ENCODE measurements at regions not wholly inside any gene's neighbourhood (a gene's known extent, or its start where the extent isn't known, plus 50 kb on each side); places are given as distances from the start of the nearest gene placed in this dataset.

DNA sequence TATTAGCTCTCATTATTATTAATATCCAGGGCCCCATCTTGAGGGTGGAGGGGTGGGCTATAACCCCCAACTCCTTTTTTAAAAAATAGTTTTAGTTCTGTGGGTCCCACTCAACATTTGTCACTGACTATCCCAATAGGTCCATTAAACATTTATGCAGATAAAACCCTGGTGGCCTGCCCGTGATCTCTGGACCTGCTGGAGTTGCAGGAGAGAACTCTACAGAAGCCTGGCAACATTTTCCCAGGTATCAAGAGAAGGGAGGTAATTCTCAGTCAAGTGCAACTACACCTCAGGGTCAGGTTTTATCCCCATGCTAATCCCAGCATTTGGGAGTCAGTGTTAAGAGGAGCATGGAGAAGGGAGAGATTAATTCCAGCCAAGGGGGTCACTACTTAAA lies 264.4 kb upstream of the PROK2 start:
- peaks cover 2% of the 10 kb centered on the region for H3K36me3 Mint-ChIP-seq (ENCODE audit: insufficient read depth)
- H3K4me3 Mint-ChIP-seq = no peak overlapping the region
- no peaks in the 10 kb centered on the region for H3K9me3 Mint-ChIP-seq
- ATAC-seq (replicated peaks; ENCODE audit: extremely low read depth, poor library complexity, severe bottlenecking) = no peak
- no peak overlapping the region for H3K27ac Mint-ChIP-seq (ENCODE audit: low read depth)
- DNase-seq (ENCODE audit: low spot score in 2 of 2) = no peak
- no peaks in the 10 kb centered on the region for H3K4me1 Mint-ChIP-seq
- no peaks in the 10 kb centered on the region for H3K27me3 Mint-ChIP-seq

DNA sequence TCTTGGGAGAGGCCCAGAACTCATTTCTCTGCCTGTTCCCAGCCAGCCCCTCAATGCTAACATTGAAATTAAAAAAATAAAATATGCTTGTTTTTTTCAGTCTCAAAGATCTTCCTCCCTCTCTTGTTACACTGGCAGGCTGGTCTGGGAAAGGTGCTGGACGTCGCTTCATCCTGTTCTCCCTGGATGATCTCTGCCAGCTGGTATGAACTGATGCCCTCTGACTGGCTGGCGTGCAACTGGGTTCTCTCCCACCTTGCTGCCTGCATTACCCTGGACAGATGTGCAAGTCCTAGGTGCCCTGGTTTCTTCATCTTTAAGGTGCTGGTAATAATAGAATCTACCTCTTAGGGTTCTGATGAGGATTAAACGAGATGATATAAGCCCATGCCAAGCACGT lies 263.9 kb upstream of the PROK2 start:
- Mint-ChIP-seq H3K4me3 (no peak overlapping the region), H3K4me1 (no peaks in the 10 kb centered on the region), H3K27me3 (no peaks in the 10 kb centered on the region), H3K9me3 (no peaks in the 10 kb centered on the region), H3K36me3 (ENCODE audit: insufficient read depth) (peaks cover 2% of the 10 kb centered on the region), H3K27ac (ENCODE audit: low read depth) (no peak overlapping the region)
- no peak for DNase-seq (ENCODE audit: low spot score in 2 of 2)
- no peak for ATAC-seq (replicated peaks; ENCODE audit: extremely low read depth, poor library complexity, severe bottlenecking)

DNA sequence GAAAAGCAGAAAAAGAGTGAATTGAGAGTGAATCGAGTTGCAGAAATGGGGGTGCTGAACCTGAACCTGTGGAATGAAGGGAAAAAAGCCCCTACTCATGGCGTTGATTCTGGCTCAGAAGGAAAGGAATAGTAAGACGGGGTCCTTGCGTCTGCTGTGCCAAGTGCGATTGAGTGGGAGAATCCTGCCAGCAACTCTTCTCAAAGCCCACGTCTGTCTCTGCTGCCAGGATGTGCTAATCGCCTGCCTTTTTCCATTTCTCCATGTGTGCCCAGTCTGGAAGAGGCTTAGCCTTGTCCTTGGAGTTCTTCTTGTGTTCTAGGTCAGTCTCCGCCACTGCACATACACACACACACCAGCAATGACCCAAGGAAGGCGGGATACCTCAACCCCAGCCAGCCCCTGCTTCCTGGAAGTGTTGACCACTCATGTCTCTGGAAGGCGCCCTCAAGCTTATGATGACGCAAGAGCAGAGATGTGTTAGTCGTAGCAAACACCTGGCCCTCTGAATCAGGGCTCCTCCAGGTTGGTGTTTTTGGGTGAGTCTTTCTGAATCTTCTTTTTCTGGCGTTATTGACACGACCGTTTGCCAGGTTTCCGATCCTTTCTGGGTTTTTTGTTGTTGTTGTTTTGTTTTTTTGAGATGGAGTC lies 262.4 kb upstream of the PROK2 start:
- Mint-ChIP-seq H3K27ac (ENCODE audit: low read depth) (no peak overlapping the region), H3K36me3 (ENCODE audit: insufficient read depth) (no peaks in the 10 kb centered on the region), H3K9me3 (no peaks in the 10 kb centered on the region), H3K4me3 (no peak overlapping the region), H3K27me3 (peaks cover 3% of the 10 kb centered on the region), H3K4me1 (no peaks in the 10 kb centered on the region)
- no peak for DNase-seq (ENCODE audit: low spot score in 2 of 2)
- no peak for ATAC-seq (replicated peaks; ENCODE audit: extremely low read depth, poor library complexity, severe bottlenecking)

DNA sequence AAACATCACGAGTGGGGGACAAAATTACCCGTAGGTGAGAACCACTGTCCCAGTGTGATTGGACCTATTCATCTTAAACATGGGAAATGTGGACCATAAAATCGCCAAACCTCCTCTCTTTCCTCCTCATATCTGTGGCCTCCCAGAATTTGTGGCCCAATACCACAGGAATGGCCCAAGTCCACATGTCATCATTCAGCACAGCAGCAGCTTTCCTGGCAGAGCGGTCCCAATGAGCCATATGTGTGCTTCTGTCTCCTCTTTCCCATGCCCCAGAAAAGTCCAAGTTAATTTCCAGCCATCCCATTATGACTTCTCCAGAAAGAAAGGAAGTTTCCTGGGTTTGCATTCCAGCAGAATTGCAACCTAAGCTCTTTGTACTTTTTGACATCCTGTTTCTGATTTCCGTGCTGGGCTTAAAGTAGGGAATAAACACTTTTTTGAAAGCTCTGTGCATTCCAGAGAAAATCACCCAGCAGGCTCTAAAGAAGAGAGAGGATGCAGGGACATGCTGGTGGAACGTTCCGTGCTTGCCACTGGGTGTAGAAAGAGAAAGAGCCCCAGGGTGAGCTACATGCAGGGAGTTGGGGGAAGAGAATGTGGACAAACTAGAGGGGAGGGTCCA lies 259.4 kb upstream of the PROK2 start:
- no peak overlapping the region for H3K27ac Mint-ChIP-seq (ENCODE audit: low read depth)
- no peak for ATAC-seq (replicated peaks; ENCODE audit: extremely low read depth, poor library complexity, severe bottlenecking)
- H3K4me3 Mint-ChIP-seq = no peak overlapping the region
- H3K27me3 Mint-ChIP-seq = peaks cover 33% of the 10 kb centered on the region
- no peaks in the 10 kb centered on the region for H3K4me1 Mint-ChIP-seq
- no peaks in the 10 kb centered on the region for H3K9me3 Mint-ChIP-seq
- H3K36me3 Mint-ChIP-seq (ENCODE audit: insufficient read depth) = no peaks in the 10 kb centered on the region
- no peak for DNase-seq (ENCODE audit: low spot score in 2 of 2)

DNA sequence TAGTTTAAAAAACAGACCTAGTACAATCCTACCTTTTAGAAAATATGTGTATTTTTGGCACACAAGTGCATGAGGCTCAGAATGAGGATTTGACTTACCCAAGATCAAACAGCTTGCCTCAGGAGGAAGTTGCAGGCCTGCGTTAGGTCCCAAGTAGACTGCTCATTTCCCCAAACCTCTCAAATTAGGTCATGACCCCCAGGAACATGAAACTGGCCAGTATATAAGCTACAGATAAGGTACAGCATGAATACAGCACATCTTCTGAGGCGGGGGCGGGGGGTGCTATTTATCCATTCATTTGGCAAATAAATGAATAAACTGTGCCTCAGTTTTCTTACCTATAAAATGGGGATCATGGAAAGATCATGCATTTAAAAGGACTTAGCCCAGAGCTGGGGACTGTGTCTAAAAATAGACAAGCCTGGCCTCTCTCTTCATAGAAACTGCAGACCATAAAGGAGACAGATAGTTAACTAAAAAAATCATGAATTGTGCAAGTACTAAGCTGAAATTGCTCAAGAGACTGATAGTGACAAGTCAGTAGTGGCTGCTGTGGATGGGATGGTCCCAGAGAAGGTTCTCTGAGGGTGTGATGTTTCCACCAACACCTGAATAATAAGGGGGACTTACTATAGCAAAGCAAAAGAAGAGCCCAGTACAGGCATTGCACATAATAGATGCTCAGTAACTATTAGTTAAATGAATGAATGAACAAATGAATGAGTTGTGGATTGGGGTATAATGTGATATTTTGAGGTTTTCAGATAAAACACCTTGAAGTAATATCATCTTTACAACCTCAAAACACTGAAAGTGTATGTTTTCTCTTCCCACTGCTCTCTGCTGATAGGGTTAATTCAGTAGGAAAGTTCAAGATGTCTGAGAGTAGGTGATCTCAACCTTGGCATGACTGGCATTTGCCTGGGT lies 258.5 kb upstream of the PROK2 start:
- Mint-ChIP-seq H3K4me1 (no peaks in the 10 kb centered on the region), H3K27me3 (peaks cover 40% of the 10 kb centered on the region)
- no peak for ATAC-seq (replicated peaks; ENCODE audit: extremely low read depth, poor library complexity, severe bottlenecking)

DNA sequence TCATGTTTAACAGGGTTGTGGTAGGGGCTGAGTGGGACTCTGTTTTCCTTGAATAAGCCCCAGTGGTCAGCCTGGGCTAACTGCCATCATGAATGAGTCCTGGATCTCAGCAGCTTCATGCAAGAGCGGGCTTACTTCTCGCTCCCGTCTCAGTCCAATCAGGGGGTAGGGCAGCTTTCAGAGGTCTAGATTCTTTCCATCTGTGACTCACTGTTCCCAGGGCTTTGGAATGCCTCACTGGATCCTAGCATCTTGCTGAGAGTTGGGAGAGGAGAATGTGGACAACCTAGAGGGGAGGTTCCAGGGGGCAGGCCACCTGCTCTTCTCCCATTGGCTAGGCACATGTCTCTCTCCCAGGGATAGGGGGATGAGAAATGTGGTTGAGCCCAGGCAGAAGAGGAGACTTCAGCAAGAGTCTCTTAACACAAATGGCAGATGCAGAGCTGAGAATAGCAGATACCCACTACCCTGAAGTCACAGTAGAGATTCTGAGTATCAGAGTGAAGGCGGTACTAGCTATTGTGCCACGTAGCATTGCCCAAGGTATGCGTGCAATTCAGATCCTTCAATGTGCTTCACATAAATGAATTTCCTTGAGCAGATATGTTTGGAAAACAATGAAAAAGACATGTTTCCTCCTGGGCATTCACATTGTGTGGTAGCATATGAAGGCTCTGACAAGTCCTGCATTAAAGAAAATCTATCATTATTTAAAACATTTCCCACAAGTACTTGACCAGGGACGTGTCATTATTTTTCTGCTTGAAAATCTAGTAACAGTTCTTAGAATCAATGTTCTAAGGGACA lies 257.7 kb upstream of the PROK2 start:
- H3K9me3 Mint-ChIP-seq = peaks cover 2% of the 10 kb centered on the region
- no peaks in the 10 kb centered on the region for H3K36me3 Mint-ChIP-seq (ENCODE audit: insufficient read depth)
- ATAC-seq (replicated peaks; ENCODE audit: extremely low read depth, poor library complexity, severe bottlenecking) (no peak), DNase-seq (ENCODE audit: low spot score in 2 of 2) (no peak)
- H3K27me3 Mint-ChIP-seq = peaks cover 49% of the 10 kb centered on the region
- no peaks in the 10 kb centered on the region for H3K4me1 Mint-ChIP-seq
- H3K4me3 Mint-ChIP-seq = no peak overlapping the region
- no peak overlapping the region for H3K27ac Mint-ChIP-seq (ENCODE audit: low read depth)

More for the DNA sequence above, 258.5 kb upstream of the PROK2 start:
- Mint-ChIP-seq H3K27ac (ENCODE audit: low read depth) (no peak overlapping the region), H3K9me3 (no peaks in the 10 kb centered on the region), H3K36me3 (ENCODE audit: insufficient read depth) (no peaks in the 10 kb centered on the region), H3K4me3 (no peak overlapping the region)
- DNase-seq (ENCODE audit: low spot score in 2 of 2) = no peak

DNA sequence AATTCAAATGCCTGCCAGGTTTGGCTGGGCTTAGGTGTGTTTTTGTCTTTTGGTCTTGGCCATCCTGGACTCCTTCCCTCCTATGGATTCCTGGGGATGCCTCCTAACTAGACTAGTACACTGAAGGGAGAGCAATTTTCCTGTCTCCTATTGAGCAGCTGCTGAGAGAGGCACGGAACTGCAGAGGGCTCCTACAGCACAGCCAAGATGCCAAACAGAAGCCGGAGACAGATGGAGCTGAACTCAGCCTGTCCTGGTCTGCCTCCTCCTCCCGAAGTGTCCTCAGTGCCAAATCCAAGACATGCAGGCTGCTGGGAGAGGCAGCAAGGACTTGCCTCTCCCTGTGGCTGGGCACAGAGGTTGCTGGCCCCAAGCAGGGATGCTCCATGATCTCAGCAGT lies 256.6 kb upstream of the PROK2 start:
- DNase-seq (ENCODE audit: low spot score in 2 of 2) (no peak), ATAC-seq (replicated peaks; ENCODE audit: extremely low read depth, poor library complexity, severe bottlenecking) (no peak)
- peaks cover 56% of the 10 kb centered on the region for H3K27me3 Mint-ChIP-seq
- no peak overlapping the region for H3K27ac Mint-ChIP-seq (ENCODE audit: low read depth)
- H3K9me3 Mint-ChIP-seq = peaks cover 6% of the 10 kb centered on the region
- no peaks in the 10 kb centered on the region for H3K36me3 Mint-ChIP-seq (ENCODE audit: insufficient read depth)
- H3K4me3 Mint-ChIP-seq = no peak overlapping the region
- no peaks in the 10 kb centered on the region for H3K4me1 Mint-ChIP-seq

DNA sequence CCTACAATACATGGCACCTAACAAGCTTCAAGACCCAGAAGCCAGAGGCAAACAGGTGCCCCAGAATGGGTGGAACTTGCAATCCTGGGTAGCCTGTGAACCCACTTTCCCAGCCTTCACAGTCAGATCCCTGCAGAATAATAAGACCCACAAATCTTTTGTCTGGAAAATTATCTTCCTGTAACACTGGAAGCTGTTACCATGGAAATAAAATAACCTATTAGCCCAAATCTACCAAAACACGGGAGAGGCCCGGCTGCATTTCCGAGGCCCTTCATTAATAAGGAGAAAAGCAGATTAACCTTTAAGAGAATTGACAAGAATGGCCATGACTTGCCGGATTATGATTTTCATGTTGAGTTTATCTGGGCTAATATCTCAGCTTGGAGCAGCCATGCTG lies 256.1 kb upstream of the PROK2 start:
- H3K36me3 Mint-ChIP-seq (ENCODE audit: insufficient read depth) = no peaks in the 10 kb centered on the region

DNA sequence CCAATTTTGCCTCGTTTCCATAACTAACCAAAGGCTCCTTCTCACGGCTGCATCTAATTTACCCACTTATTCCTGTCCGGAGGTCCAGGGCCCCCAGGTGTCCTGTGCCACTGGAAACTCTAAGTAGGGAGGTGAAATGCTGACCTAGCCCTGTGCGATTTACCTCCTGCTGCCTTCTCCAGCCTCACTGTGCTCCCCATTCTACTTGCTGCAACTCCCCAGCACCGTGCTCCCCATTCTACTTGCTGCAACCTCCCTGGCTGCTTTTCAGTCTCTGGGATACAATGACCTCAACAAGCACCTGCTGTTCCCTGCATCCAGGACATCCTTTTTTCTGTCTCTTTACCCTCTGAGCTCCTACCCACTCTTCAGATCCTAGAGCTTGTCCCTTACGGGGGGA lies 254.7 kb upstream of the PROK2 start:
- no peak for DNase-seq (ENCODE audit: low spot score in 2 of 2)
- ATAC-seq (replicated peaks; ENCODE audit: extremely low read depth, poor library complexity, severe bottlenecking) = no peak
- H3K4me3 Mint-ChIP-seq = no peak overlapping the region
- H3K4me1 Mint-ChIP-seq = no peaks in the 10 kb centered on the region
- no peaks in the 10 kb centered on the region for H3K36me3 Mint-ChIP-seq (ENCODE audit: insufficient read depth)
- no peak overlapping the region for H3K27ac Mint-ChIP-seq (ENCODE audit: low read depth)
- peaks cover 6% of the 10 kb centered on the region for H3K9me3 Mint-ChIP-seq
- peaks cover 67% of the 10 kb centered on the region for H3K27me3 Mint-ChIP-seq

More for the DNA sequence above, 256.1 kb upstream of the PROK2 start:
- Mint-ChIP-seq H3K4me1 (no peaks in the 10 kb centered on the region), H3K4me3 (no peak overlapping the region), H3K27me3 (peaks cover 56% of the 10 kb centered on the region), H3K9me3 (peaks cover 6% of the 10 kb centered on the region), H3K27ac (ENCODE audit: low read depth) (no peak overlapping the region)
- ATAC-seq (replicated peaks; ENCODE audit: extremely low read depth, poor library complexity, severe bottlenecking) = no peak
- no peak for DNase-seq (ENCODE audit: low spot score in 2 of 2)

DNA sequence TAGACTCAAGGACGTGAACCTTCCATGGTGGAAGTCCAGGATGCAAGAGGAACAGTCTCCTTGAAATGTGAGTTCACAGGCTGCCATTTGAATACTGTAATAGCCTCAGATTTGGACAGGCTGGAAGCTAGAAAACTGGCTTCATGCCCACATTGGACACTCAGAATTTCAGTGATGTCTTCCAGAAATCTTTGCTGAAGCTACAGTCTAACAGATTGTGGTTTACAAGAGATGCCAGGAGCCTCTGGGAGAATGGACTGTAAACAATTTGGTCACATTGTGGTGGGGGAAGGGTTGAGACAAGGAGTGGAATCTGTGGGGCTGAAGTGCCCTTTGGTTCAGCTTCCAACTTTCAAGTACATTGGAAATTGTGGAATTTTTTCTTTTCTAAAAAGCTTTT lies 252.0 kb upstream of the PROK2 start:
- no peak for DNase-seq (ENCODE audit: low spot score in 2 of 2)
- Mint-ChIP-seq H3K36me3 (ENCODE audit: insufficient read depth) (no peaks in the 10 kb centered on the region), H3K27me3 (peaks cover 69% of the 10 kb centered on the region), H3K4me3 (no peak overlapping the region), H3K27ac (ENCODE audit: low read depth) (no peak overlapping the region), H3K9me3 (peaks cover 6% of the 10 kb centered on the region), H3K4me1 (no peaks in the 10 kb centered on the region)
- no peak for ATAC-seq (replicated peaks; ENCODE audit: extremely low read depth, poor library complexity, severe bottlenecking)

DNA sequence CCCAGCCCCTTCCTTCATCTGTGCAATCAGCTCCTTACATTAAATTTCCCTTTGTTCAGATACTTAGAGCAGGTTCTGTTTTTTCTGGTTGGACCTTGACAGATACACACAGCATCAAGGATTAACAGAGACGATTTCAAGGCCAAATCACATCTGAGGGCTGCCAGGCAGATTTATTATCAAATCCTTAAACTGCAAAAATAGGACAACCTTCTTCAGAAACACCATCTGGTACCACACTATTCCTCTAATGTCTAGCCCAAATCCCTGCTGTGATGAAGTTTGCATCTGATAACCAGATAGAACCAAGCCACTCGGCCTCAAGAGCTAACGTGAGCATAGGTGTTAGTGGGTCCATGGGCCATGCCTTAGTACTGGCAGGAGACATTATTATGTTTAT lies 250.7 kb upstream of the PROK2 start:
- H3K9me3 Mint-ChIP-seq = peaks cover 6% of the 10 kb centered on the region
- DNase-seq (ENCODE audit: low spot score in 2 of 2) = no peak
- H3K27ac Mint-ChIP-seq (ENCODE audit: low read depth) = no peak overlapping the region
- no peaks in the 10 kb centered on the region for H3K36me3 Mint-ChIP-seq (ENCODE audit: insufficient read depth)
- peaks cover 56% of the 10 kb centered on the region for H3K27me3 Mint-ChIP-seq
- no peak overlapping the region for H3K4me3 Mint-ChIP-seq
- no peaks in the 10 kb centered on the region for H3K4me1 Mint-ChIP-seq
- ATAC-seq (replicated peaks; ENCODE audit: extremely low read depth, poor library complexity, severe bottlenecking) = no peak

DNA sequence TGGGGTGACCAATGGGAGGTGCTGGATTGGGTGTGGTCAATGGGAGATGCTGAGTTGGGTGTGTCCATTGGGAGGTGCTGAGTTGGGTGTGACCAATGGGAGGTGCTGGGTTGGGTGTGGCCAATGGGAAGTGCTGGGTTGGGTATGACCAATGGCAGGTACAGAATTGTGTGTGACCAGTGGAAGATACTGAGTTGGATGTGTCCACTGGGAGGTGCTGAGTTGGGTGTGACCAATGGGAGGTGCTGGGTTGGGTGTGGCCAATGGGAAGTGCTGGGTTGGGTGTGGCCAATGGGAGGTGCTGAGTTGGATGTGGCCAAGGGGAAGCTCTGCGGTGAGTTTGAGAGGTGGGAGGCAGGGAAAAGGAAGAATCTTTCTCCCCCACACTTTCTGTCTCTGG lies 250.0 kb upstream of the PROK2 start:
- no peak for DNase-seq (ENCODE audit: low spot score in 2 of 2)
- ATAC-seq (replicated peaks; ENCODE audit: extremely low read depth, poor library complexity, severe bottlenecking) = no peak
- no peak overlapping the region for H3K27ac Mint-ChIP-seq (ENCODE audit: low read depth)
- H3K9me3 Mint-ChIP-seq = peaks cover 6% of the 10 kb centered on the region
- no peaks in the 10 kb centered on the region for H3K36me3 Mint-ChIP-seq (ENCODE audit: insufficient read depth)
- no peaks in the 10 kb centered on the region for H3K4me1 Mint-ChIP-seq
- peaks cover 50% of the 10 kb centered on the region for H3K27me3 Mint-ChIP-seq
- no peak overlapping the region for H3K4me3 Mint-ChIP-seq

Measured in central memory CD8-positive, alpha-beta T cell (primary cell).